Mesenteric fat pad (tissue), 1 donor: ENCODE measurements at regions not wholly inside any gene's neighbourhood (a gene's known extent, or its start where the extent isn't known, plus 50 kb on each side); places are given as distances from the start of the nearest gene placed in this dataset.

Source experiments
- DNase-seq: peaks from one replicate; pipeline ENCODE4 v3.0.0-alpha.2; 2020; ENCODE audit warnings: low spot score
- donor health status: DM: yes; HTN: yes; CAD: no.

DNA sequence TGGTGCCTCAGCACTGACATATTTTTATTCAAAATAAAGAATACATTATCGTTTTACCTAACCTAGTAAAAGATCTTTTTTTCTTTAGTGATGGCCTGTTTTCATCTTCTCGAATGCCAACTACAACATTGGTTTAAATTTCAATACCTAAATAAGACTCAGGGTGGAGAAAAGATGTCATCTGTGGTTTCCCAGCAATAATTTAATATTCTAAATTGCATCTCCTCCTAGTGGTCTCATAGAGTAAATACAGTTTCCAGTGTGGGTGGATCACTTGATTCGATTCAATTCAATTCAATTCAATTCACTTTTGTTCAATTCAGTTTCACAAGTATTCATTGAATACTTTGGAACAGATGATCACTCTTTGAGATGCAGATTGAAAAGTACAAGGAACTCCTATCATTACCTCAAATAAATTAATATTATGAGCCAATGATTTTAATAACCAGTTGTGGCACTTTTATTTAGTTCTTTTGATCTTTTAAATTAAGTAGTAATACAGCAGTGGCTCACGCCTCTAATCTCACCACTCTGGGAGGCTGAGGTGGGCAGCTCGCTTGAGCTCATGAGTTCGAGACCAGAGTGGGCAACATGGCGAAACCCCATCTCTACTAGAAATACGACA lies 427.2 kb downstream of the FAT4 start:
- no peak for DNase-seq

DNA sequence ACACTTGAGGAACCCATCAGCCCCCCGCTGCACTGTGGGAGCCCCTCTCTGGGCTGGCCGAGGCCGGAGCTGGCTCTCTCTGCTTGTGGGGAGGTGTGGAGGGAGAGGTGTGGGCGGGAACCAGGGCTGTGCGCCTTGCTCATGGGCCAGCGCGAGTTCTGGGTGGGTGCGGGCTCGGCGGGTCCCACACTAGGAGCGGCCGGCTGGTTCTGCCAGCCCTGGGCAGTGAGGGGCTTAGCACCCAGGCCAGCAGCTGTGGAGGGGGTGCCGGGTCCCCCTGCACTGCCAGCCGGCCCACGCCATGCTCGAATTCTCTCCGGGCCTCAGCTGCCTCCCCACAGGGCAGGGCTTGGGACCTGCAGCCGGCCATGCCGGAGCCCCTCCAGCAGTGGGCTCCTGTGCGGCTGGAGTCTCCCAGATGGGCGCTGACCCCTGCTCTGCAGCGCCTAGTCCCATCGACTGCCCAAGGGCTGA lies 430.2 kb downstream of the FAT4 start:
- no peak for DNase-seq

DNA sequence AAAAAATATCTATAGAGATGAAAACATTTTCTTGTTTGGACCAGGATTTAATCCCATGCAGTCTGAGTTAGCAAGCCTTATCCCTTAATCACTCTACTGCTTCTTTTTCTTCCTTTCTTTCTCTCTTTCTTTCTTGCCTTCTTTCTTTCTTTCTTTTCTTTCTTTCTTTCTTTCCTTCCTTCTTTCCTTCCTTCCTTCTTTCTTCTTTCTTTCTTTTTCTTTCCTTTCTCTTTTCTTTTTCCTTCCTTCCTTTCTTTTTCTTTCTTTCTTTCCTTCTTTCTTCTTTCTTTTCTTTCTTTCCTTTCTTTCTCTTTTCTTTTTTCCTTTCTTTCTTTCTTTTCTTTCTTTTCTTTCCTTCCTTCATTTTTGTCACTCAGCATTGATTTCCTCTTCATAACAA lies 434.6 kb downstream of the FAT4 start:
- no peak for DNase-seq

DNA sequence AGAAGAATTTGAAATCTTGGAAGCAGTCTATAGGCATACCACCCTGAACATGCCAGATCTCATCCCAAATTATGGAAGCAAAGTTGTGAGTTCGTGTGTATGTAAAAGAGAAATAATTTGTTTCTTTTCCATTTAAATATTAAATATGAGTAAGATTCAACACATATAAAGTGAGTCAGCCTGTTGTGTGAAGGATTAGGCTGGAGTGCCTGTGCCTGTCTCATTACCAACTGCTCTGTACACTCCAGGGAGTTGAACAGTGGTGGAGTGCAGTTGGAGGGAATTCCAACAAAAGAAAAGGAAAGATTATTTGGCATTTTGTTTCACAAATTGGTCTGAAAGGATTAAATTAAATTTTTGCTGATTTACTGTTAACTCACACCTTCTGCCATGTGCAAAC lies 435.6 kb downstream of the FAT4 start:
- no peak for DNase-seq

DNA sequence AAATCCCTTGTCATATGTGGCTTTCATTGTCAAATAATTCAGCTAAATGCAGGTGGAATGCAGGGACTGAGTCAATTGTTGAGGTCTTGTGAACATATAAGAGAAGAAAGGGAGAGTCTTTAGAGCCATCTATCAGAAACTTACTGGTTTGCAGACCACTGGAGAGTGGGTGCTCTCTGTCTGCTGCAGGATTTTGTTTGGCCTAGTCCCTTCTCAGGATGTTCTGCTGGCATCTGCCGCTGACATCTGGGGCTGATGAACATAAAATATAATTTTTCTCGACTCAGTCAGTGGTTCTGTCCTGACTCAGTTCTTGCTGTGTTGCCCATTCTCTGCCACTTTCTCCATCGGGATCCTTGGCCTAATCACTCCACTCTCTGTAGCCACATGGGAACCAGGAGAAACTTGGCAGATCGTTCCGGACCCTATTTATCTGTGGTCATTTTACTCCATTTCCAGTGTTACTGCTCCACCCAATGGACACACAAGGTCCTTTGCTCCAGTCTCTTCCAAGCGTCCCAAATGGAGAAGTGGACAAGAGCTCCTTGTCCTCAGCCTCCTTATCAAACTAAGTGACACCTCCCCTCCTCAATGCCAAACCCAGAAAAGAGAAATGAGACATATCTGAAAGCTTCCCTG lies 436.2 kb downstream of the FAT4 start:
- DNase-seq = no peak

- no peak for DNase-seq
These were observed 443.7 kb downstream of the FAT4 start for GRCh38 chr4:125758438-125758837.

GRCh38 chr4:125760201-125760819 lies 445.6 kb downstream of the FAT4 start:
- no peak for DNase-seq

- no peak for DNase-seq
These were observed 446.2 kb downstream of the FAT4 start for GRCh38 chr4:125760956-125761355.

DNA sequence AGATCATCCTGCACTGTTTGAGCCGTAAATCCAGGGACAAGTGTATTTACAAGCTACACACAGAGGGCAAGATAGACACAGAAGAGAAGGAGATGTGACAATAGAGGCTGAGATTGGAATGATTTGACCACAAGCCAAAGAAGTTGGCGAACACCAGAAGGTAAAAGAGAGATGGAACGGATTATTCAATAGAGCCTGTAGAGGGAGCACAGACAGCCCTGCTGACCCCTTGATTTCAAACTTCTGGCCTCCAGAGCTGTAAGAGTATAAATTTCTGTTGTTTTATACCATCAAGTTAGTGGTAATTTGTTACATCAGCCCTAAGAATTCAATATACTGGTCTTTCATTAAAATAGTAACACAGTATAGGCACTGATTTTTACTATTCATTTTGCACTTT lies 447.8 kb downstream of the FAT4 start:
- no peak for DNase-seq

DNA sequence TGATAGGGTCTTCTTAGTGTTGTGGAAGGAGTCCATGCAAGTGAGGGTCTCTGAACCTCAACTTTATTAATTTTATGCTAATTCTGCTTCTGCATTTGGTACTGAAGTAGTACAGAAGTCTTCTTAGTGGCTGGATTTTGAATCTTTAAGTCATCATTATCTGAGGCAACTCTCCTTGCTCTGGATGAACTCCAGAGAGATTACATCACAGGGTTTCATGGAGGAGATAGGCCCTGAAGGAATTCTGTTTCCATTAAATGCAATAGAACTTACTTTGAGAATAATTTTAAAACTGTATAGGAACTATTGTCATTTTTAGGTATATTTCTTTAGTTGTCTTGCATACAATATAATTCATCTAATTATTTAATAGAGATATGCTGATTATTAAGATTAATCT lies 451.2 kb downstream of the FAT4 start:
- no peak for DNase-seq

DNA sequence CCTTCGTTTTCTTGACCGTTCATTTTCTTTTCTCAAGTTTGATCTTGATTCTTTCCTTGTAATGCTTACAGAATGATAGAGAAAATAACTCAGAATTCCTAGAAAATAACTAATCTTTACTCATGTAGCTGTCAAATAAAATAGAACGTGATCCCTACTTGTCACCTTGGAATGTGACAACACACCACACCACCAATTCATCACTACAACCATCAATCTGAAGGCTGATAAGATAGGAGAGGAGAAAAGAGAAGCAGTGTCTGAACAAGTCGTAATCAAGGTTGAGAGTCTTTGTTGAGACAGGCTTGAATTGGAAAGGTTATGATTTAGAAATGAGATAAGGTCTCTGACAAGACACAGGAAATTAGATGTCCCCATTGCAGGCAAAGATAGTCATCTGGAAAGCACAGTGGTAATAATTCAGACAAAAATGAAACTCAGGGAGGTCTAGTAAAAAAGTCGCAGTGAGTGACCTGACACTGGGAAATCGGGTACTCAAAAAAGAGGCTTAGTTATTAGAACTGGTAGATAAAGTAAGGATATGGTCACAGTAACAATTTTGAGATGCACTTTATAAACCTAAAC lies 456.2 kb downstream of the FAT4 start:
- DNase-seq = no peak

GRCh38 chr4:125772680-125773079 lies 457.9 kb downstream of the FAT4 start:
- DNase-seq = no peak

GRCh38 chr4:125773502-125773901 lies 458.7 kb downstream of the FAT4 start:
- no peak for DNase-seq

DNA sequence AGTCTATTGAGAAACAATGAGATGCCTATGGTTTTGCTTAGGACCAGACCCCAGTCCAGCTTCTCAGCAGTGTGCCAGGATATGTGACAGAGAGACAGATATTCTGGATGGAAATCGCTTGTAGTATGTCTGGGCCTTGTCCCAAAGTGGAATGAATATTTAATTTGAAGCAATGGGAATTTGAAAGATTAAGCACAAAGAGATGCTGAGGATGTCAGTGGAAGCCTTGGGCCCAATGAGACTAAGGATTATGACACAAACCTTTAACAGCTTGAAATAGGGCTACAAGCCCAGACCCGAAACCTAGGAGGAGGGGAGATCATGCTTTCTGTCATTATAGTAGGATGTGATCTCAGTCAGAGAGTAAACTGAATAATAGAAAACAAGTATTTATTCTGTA lies 459.2 kb downstream of the FAT4 start:
- DNase-seq = no peak

GRCh38 chr4:125776146-125776545 lies 461.4 kb downstream of the FAT4 start:
- DNase-seq = no peak

GRCh38 chr4:125780164-125780563 lies 465.4 kb downstream of the FAT4 start:
- DNase-seq = no peak

- no peak for DNase-seq
These were observed 466.0 kb downstream of the FAT4 start for GRCh38 chr4:125780747-125781146.

DNA sequence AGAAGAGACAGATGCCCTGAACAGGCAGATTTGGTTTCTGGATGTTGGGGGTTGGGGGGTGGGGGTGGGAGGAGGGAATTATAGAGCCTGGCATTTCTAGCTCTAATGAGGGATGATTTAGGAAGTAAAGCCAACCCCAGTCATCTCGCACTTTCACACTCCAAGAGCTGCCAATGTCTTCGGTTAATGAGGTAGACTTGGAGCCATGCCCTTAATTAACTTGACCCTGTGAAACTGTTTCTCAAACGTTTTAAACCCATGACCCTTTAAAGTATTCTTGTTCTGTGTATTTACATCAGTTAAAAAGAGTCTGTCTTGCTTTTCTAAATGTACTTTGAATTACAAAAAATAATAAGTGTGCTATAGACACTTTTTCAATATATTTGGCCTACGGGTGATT lies 466.9 kb downstream of the FAT4 start:
- DNase-seq = no peak

- DNase-seq = no peak
These were observed 470.0 kb downstream of the FAT4 start for GRCh38 chr4:125784741-125785140.

DNA sequence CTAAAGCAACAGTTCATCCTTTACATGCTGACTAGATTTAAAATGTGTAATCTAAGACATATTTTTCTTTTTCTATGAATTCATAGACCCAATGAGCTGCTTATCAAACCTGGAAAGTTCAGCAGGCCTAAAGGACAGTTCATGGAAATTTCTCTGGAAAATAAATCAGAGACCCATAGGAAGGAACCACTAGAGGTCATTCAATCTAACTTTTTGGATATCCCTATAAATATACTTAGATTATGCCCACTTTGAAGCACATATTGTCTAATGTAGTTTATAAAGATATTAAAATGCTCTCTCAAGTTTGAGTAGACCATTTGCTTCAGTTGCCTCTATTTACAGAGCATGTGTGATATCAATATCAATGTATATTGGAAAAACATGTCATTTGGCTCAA lies 473.0 kb downstream of the FAT4 start:
- DNase-seq = no peak

GRCh38 chr4:125789023-125789422 lies 474.3 kb downstream of the FAT4 start:
- DNase-seq = no peak

GRCh38 chr4:125791896-125792295 lies 477.1 kb downstream of the FAT4 start:
- no peak for DNase-seq

GRCh38 chr4:125794989-125795388 lies 480.2 kb downstream of the FAT4 start:
- no peak for DNase-seq
